Left kidney (tissue), 1 donor: ENCODE measurements at regions not wholly inside any gene's neighbourhood (a gene's known extent, or its start where the extent isn't known, plus 50 kb on each side); places are given as distances from the start of the nearest gene placed in this dataset.
"Not testable (repeated sequence)": the region's sequence is repeated elsewhere in the genome, so short reads cannot be mapped to it uniquely, and the experiment has no call there.

Experiments
- DNase-seq: peaks from one replicate; pipeline ENCODE4 v3.0.0-alpha.2; 2013

DNA sequence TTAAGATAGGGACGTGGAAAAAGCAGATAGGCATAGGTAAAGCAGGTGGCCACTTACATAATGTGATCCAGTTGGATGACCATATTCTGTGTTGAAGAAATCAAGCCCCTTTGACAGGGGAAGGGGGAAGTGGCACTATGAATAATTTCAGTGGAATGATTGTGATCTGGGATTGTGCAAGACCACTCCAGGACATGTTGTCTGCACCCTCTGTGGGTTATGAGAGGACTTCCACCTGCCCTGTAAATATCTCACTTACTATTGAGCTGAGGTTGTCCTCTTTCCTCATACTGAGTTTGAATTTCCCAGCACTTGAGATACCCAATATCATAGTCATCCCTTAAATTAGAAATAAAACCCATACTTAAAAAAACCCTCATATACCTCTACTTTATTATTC is 220.7 kb downstream of the IRS1 start:
- DNase-seq: no peak

DNA sequence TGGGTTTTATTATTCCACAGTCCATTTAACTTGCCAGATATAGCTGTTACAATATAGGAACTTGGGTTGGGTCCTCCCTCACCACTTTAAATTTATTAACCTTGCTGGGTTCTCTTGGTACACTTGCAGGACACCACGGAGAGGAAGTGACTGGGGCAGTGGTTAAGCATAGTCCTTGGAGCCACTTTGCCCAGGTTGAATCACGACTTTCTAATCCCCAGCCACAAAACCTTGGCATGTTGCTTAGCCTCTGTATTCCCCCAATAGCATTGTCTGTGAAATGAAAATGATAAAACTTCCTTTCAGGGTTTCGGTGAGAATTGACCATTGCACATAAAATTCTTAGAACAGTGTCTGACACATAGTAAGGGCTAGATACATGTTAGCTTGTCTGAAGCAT is 221.2 kb downstream of the IRS1 start:
- no peak for DNase-seq

DNA sequence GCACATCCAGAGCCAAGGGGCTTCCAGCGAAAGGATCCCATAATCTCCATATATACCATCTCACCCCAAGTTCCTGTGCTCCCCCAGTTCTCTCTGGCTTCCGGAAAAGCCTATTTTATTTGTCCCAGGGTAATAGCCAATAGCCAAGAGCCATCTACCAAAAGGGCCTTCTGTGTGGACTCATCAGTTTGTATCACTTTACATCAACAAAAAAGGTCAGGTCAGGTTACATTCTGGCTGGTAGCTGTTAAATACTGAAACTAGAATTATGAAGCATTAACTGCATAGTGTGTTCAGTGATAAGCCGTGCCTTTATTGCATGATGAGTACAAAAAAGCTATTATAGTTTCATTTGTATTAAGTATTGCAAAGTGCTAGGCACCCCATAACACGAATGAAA is 223.7 kb downstream of the IRS1 start:
- DNase-seq: no peak

DNA sequence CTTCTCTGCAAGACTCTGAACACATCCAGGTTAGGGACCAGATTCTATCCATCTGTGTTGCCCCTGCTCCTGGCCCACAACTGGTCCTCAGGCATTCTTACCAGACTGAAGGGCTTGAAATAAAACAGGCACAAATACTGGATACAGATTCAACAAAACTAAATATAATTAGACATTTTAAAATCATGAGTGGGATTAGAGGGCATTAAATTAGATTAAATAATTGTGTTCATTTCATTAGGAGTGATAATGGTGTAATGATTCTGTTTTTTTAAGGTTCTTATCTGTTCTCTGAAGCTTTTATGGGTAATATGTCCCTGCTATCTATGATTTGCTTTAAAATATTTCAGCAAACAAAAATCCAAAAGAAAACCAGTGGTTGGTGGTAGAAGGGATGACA is 226.5 kb downstream of the IRS1 start:
- no peak for DNase-seq

DNA sequence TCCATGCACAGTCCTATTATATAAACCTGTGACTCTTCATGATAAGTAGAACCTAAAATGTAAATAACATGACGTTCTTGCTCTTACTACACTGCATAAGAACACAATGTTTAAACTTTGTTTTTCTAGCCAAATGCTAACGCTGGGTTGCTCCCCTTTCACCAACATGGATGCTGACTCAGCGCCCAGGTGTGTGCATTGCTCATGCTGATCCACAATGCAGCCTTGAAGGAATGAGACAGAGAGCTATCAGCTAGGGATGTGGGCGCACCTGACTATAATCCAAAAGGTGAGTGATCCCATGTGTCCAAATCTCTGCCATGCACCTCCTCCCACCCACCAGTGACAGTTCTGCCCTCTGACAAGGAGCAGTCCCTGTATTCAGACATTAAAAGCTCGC is 235.0 kb downstream of the IRS1 start:
- DNase-seq: no peak

DNA sequence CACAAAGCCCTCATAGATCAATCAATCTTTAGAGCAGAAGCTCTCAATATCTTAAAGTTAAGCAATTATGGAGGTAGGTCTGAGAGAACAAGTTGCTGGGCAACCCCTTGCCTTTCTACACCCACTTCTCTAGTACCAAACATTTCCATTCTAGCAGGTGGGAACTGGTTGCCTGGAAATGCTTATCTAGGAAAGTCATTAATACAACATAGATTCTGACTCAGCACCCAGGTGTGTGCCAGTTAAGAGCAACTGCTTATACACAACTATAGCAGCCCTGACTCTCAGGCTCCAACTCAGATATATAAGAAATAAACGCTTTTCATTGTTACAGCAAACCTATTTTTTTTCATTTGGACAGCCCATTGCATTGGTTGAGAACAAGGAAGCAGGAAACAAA is 237.7 kb downstream of the IRS1 start:
- no peak for DNase-seq

DNA sequence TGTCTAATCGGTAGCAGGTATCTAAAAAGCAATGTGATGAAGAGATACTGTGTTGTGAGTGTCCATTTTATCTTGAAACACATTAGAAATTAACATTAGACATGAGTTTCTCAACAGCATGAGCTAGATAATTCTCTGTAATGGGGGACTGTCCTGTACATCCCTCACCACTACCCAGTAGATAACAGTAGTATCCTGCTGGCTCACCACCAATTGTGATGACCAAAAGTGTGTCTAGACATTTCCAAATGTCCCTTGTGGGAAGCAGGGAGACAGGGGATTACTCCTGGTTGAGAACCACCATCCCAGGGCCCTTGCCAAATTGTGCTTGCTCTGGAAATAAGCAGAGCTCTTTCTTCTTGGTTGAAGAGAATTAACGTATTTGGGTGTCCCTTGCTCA is 239.3 kb downstream of the IRS1 start:
- no peak for DNase-seq

DNA sequence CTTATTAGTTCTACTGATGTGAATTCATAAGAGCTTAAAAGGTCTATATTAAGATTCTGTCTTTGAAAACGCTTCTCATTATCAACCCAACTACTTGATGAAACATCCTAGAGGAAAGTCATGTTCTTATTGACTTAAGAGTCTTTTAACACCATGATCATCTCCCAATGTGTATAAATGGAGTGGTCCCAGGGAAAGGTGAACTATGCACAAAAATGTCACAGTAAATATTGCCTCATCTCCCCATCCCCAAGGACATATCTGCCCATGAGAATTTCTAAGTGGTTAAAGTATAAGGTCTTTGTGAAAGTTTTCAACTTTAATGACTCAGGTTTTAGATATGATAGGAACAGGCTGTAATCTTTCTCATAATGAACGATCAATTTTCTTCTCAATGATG is 240.1 kb downstream of the IRS1 start:
- DNase-seq: no peak

DNA sequence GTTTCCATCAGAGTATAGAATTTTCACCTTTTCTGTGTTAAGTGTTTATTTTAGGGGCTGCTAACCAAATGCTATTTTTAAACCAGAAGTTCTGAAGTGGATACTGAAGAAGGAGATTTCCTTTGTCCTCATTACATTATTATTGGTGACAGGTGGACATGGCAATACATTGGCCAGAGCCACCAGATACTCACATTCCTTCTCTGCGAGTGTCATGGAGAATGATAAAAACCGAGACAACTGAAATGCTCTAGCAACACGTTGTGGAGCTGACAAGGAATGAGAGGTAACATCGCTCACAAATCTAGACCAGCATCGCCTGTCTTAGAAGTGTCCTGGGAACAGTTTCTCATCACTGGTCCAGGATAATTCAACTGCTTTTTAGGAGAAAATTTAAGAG is 241.2 kb downstream of the IRS1 start:
- DNase-seq: no peak

DNA sequence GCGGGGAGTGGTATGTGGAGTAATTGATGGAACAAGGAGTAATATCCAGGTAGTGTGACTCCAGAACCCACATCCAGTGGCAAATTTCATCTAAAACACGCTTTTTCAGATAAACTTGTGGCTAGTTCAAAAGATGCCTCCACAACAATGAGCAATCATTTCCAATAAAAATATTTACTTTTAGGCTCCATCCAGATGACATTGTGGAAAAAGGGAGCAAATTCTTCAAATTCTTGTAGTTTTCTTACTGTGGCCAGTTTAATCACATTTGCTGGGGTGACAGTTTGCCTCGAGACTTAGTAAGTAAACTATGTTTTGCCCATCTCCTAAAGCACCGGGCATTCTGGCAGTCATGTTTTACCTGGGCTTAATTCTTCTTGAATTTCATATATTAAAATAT is 243.6 kb downstream of the IRS1 start:
- no peak for DNase-seq

DNA sequence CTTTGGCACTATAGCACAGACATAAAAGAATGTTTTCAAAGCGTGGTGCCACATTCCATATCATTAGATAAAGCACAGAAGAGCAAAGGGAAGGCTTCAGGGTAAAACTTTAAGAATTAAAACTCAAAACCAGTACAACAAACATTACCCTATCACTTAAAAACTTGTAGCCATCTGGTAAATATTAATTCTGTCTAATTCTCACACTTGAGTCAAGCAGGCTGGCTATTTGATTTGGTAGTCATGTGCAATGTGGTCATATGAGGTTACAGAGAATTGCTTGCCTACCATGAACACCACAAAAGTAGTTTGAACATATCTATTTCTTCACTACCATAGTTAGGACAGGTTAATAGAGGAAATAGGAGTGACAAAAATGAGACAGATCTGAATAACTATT is 244.9 kb downstream of the IRS1 start:
- DNase-seq: no peak

DNA sequence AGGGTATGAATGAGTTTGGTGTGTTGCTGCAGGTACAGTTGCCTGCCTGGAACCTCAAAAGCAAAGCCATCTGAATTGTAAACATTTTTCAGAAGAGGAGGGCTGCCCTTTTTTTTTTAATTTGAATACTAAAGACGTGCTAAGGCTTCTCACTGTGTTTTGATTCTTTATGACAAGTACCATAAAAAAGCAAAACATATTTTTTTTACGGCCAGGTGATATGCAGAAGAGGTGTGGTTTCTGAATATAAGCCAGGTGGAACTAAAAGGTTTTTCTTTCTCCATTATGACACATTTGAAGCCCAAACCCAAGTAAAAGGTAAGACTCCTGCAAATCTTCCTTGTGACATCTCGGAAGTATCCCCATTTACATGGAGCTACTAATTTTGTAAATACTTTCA is 246.3 kb downstream of the IRS1 start:
- DNase-seq: no peak

DNA sequence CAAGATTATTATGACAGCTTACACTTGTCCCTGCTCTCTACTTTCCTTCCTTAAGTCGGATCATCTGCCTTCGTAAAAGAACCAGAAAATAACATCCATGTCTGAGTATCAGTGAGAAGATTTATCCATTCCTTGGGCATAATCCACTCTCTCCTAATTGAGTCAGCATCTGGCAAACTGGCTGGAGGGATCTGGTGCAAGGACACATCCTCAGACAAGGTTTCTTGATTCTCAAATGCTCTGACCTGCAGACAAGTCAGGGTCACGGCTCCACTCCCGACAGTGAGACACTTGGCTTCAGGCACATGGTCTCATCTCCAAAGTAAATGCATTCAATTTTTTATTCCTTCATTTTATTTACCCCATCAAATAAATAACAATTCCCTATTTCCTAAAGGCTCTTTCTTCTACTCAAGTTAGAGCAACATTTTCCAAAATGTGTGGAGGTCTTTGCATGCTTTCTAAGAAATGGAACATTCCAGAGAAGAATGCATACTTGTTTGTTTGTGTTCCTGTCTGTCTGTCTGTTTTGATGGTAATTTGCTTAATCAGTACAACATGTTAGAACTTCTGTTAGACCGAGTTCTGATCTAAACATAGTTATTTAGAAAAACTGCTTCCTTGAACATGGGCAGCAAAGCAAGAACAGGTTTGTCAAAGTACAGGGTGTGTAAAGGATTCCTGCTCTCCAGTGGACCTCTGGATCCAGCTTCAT is 246.9 kb downstream of the IRS1 start:
- DNase-seq: no peak

DNA sequence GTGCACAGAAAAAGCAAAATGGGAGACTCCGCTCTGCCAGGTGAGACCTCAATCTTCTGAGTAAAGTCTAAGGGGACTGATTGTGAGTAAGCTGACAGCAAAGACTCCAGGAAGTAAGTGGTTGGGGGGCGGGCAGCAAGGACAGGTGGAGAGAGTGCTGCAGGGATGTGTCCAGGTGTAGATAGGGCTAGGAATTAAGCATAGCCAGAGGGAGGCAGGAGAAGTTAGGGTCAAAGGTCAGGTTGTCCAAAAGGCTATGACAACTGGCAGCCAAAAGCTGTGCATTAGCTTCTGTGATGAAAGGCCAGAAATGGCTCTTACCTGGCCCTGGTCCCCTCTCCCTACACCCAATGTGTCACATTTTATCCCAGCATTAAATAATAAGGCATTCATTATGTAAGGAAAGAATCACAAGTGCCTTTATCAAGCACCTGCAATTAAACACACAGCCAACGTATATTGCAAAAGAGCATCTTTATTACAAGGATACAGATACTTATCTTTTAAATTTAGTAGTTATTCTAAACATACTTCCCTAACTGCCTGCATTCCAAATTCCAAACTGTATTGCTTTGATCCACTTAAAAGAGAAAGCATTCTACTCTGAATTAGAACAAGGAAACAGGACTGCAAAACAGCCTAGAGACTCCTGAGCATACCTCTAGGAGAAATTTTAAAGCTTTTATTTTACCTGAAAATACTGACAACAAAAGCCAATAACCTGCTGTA is 247.9 kb downstream of the IRS1 start:
- no peak for DNase-seq

DNA sequence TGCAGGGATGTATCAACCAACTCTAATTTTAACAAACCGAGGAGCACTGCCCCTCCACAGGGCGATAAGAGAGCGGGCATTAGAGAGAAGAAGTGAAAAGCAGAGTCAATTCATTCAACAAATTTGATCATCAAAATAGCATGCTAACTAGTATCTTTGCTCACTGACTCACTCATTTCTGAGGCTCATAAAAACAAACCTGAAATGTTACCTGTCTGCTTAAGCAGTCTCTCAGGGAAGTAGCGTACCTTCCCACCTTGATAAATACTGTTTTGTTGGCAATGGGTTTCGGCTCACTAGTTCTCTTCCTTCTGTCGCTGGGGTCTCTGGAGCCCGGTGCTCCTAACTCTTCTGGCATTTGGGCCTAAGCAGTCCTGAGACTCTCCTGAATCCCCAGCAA is 248.8 kb downstream of the IRS1 start:
- DNase-seq: no peak

DNA sequence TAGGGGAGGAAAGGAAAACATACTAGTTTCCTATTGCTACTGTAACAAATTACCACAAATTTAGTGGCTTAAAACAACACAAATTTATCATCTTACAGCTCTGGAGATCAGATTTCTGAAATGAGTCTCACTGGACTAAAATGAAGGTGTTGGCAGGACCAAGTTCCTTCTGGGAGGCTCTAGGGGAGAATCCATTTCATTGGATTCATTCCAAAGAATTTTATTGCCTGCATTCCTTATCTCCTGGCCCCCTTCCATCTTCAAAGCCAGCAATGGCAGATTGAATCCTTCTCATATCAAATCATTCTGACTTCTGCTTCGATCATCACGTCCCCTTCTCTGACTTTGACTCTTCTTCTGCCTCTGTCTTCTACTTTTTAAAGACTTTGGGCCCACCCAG is 250.9 kb downstream of the IRS1 start:
- DNase-seq: no peak

DNA sequence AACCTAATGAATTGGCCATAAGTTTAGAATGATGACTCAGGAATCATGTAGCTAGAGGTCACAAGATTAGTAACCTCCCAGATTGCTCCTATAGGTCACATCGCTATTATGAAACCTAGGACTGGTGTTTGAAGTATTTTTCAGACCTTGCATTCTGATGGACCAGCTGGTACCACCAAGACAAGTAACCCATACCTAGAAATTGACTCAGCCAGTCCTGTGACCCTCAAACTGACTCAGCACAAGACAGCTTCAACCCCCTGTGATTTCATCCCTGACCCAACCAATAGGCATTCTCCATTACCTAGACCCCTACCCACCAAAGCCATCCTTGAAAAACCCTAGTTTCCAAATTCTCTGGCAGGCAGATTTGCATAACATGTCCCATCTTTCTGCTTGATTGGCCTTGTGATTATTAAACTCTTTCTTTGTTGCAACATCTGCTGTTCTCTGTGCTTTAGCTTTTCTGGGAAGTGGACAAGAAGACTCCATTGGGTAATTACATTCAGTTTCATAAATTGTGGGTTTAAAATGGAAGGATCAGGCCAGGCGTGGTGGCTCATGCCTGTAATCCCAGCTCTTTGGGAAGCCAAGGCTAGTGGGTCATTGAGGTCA is 254.9 kb downstream of the IRS1 start:
- DNase-seq: no peak

DNA sequence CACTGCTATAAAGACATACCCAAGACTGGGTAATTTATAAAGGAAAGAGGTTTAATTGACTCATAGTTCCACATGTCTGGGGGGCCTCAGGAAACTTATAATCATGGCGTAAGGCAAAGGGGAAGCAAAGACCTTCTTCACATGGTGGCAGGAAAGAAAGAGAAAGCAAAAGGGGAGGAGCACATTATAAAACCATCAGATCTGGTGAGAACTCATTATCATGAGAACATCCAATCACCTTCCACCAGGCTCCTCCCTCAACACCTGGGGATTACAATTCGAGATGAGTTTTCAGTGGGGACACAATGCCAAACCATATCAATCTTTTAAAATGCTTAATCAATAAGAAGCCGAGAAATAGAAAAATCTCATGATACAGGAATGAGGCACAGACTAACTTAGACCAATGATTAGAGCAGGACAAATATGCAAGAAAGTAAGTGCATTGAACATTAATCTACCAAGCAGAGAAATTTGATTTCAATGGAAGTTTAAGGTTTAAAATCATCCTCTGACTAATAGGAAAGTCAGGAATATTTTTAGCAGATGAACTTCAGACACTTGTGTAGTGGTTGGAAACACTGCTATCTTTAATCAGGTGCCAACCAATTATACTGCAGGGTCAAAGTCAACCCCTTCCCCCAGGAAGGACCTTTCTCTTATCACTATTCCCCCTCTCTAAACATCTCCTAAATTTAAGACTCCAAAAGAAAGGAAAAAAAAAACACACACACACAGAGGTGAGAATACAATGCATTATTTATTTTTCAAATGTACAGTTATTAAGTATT is 259.2 kb downstream of the IRS1 start:
- no peak for DNase-seq

DNA sequence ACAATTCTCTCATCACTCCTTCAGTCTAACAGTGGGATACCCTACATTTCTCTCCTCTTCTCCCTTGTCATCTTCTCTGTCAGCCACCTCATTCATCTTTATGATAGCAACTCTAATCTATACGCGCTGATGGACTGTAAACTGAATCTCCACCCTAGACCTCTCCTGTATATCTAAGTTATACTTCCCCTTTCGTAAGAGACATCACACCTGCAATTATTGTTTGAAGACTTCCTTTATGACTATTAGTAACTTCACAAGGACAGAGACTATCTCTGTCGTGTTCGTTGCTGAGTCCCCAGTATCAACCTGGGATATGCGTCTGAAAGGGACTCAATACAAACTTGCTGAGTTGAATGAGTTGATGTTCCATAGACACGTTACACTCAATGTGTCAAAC is 263.2 kb downstream of the IRS1 start:
- no peak for DNase-seq

DNA sequence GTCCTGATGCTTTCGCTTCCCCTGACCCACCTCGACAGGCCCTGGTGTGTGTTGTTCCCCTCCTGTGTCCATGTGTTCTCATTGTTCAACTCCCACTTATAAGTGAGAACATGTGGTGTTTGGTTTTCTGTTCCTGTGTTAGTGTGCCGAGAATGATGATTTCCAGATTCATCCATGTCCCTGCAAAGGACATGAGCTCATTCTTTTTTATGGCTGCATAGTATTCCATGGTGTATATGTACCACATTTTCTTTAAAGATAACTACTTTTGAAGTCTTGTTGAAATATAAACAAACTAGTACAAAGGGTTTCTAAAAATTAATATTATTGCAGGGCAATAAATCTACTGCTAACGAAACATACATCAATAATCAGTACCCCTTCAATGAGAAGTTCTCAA is 266.6 kb downstream of the IRS1 start:
- DNase-seq: not testable (repeated sequence)

DNA sequence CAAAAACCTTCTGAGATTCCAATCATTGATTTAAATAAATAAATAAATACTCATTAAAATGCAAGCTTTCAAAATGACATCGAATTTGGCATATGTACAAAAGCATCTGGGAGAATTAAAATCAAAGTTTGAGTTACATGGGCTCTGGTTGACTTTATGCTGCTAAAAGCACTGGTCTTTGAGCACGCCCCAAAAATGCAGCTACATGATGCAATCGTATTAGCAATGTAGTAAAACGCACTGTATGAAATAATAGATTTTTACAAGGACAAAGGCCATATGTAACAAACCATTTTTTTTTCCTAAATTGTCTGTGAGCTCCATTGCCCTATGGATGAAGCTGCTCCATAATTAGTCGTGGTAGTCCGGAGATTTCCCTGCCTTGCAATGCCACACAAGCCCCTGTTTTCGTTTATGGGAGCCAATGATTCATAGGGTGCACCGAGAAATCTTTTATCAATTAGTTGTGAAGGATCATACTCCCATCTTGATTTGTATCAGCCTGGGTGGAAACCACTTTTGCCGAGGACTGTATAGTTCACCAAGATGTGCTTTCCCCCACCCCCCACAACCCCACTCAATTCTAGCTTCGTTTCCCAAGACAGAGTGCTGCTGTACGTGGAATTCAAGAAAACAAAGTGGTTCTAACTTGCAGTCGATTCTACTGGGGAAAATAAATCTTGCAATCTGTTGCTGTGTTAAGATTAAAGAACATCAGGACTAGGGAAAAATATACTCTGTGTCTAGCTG is 268.4 kb downstream of the IRS1 start:
- no peak for DNase-seq

DNA sequence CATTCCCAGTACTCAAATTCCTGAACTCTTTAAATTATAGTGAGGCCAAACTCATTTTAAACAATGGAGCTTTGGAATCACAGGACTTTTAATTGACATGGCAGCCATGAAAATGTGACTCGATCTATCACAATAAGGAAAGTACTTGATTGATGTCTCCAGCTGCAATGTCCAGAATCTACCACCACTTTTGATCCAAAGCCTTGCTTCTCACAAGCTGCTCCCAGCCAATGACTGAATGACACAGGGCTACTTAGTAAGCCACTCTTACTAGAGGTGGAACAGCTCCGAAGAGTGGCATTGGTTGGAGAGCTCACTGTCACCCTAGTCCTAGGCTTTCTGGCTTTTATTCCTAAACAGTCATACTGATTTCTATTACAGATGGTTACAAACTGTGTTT is 270.1 kb downstream of the IRS1 start:
- no peak for DNase-seq
